ENCODE measurements at regions not wholly inside any gene's neighbourhood (a gene's known extent, or its start where the extent isn't known, plus 50 kb on each side); places are given as distances from the start of the nearest gene placed in this dataset.

GRCh38 chr2:147067136-147067535, 777.7 kb upstream of the ACVR2A start:
- DNase-seq (ENCODE audit: low spot score), result no peak

- DNase-seq (ENCODE audit: low spot score), result no peak
Measured at GRCh38 chr2:147062073-147062472, 782.8 kb upstream of the ACVR2A start.

- no peak for DNase-seq (ENCODE audit: low spot score)
Measured at GRCh38 chr2:147061269-147061668, 783.6 kb upstream of the ACVR2A start.

GRCh38 chr2:147057892-147058490, 786.8 kb upstream of the ACVR2A start:
- DNase-seq (ENCODE audit: low spot score), result no peak

DNA sequence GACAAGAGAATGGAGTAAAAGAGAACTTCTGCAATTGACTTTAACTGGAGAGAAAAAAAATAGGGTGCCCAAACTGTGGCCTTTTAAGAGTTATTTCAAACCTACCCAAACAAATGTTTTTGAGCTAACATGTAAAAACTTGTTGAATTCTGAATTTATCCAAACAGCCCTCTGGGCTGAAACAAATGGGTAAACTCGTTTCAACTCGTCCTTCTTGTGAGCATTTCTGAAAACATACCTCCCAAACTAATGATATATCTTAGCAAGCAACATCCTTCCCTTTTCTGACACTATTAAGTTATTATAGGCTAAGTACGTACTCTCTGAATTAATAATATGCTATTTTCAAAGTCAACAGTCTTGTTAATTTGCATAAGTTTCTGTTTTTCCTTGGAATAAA, 793.0 kb upstream of the ACVR2A start:
- DNase-seq (ENCODE audit: low spot score), result no peak

DNA sequence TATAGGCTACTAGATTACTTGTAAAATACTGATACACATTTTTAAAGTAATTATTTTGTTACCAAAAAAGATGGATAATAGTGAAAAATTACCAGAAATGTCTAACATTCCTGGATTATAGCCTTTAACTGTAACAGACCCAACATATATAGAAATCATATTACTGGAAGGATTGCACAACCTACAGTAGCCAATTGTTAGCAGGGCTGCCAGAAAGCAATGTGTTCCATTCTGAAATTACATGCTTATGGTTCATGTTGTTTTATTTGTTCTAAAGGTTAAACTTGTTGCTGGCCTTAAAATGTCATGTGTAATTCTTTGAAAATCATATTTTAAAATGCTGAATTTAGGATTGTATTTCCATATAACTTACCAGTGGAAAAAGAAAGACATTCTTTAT, 793.6 kb upstream of the ACVR2A start:
- DNase-seq (ENCODE audit: low spot score), result no peak

DNA sequence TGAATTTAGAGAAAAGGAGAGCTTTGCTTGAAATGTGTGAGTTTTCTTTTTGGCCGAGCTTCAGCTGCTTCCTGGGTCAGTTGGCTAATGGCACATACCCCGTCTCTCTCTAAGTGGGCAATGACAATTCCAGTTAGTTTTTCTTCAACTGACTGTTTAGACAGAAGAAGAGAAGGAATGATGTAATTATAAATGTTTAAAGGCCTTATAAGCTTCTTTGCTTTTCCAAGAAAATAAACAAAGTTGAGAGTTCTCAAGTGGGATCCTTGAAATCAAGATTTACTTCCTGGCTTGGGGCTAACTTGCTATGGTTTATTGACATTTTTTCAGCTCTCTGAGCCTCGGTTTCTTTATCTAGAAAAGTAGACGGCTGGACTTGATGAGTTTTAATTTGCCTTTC, 794.9 kb upstream of the ACVR2A start:
- no peak for DNase-seq (ENCODE audit: low spot score)

DNA sequence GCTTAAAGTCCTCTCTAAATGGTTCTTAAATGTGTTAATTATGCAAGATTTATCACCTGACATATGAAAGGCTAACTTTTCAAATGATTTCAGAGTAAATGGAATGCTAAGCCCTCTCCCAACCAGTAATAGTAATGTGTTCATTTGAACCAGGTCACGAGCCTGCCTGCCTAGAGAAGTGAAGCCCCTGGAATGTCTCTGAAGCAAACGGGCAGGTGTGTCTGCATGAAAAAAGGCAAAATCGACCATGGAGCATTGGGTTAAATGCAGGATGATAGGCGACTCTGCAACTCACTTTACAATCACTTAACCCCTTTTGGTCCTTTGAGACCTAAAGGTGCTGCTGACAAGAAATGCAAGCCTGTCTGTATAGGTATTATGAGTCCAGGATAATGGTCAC, 798.4 kb upstream of the ACVR2A start:
- no peak for DNase-seq (ENCODE audit: low spot score)

GRCh38 chr2:147045113-147045512, 799.7 kb upstream of the ACVR2A start:
- no peak for DNase-seq (ENCODE audit: low spot score)

GRCh38 chr2:147041121-147041494, 803.7 kb upstream of the ACVR2A start:
- no peak for DNase-seq (ENCODE audit: low spot score)

GRCh38 chr2:147040298-147041120, 804.3 kb upstream of the ACVR2A start:
- DNase-seq (ENCODE audit: low spot score), result no peak

DNA sequence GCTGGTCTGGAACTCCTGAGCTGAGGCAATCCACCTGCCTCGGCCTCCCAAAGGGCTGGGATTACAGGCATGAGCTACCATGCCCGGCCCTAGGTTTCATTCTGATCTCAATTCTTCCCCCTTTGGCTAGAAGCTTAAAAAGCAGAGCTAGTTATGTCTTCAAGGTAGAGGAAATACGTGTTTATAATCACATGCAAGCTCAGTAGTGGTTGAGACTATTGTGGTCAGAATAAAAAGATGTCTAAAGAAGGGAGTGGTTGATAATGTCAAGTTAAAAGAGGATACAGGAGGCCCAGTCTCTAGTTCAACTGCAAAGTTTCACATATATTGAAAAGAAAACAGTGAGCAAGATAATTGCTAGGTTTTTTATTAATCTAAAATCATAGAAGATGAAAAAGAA, 807.8 kb upstream of the ACVR2A start:
- DNase-seq (ENCODE audit: low spot score), result no peak

DNA sequence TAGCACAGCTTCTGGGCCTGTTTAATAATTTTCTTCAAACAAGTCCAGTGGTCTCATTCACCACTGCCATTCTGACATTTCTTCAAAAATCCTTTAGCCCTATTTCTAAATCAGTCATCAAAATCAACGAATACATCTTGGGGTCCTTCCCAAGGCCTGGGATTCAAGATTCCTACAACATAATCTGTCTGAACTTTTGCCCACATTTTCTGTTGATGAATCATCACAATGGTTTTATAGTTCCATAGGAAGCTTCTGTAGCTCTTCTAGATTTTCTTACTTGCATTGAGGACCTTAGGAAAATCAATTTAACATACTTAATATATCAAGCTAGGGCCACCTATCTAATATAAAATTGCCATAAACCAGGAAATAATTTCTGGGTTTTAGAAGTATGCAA, 811.8 kb upstream of the ACVR2A start:
- no peak for DNase-seq (ENCODE audit: low spot score)

DNA sequence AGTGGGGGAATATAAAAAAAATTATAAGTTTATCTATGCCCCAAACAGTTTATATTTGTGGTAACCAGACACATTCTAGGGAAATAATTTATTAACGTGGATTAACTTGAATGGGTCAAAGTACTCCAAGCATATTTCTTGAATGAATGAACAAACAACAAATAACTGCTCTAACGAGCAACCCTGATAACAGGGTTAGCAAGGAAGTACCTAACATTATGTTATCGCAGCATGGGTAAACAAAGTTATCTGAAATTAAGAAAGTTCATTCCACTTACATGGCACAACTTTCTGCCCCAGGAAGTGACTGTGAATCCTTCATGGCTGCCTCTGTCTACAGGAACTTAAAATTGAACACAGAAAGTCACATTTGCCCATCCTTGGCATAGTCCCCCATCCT, 812.9 kb upstream of the ACVR2A start:
- no peak for DNase-seq (ENCODE audit: low spot score)

GRCh38 chr2:147030966-147031720, 813.7 kb upstream of the ACVR2A start:
- no peak for DNase-seq (ENCODE audit: low spot score)

DNA sequence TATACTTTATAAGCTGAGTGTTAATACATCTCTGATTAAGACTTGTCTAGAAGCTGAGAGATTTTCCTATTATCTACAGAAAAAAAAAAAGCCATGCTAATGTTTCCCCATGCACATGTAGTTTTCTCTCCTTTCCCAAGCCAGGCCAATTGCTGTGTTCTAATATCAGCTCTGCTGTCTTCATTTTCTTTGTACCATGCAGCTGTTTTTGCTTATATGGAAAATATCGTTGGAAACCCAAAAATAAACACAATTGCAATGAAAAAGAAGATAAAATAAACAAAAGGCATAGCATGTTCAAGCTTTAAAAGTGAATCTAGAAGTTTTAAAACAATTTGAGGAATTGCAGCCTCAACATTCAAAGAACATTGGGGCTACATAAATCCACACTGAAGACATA, 817.4 kb upstream of the ACVR2A start:
- DNase-seq (ENCODE audit: low spot score), result no peak

DNA sequence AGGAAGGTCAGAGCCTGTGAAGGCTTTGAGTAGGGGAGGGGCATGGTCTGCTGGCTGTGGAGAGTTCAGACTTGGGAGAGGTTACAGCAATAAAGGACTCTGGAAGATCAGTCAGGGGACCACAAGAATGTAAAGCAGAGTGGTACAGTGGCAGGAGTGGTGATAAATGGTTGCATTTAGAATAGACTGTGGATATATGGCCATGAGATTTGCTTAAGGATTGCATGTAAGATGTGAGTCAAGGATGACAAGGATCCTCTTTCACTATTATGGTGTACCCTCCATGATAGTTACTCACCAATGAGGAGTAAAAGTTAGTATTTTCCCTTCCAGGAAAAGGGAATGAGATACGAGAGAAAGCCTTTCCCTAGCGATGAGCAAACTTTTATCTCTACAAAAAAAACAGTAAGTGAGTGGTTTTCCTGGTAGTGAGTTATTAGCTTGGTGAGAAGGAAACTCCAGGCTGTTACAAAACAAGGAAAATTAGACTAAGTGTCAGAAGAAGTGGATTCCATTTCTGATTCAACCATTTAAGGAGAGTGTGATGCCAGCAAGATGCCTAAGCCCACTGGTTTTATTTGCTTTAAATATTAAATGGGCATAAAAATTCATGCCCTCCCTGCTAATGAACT, 818.0 kb upstream of the ACVR2A start:
- DNase-seq (ENCODE audit: low spot score), result no peak

- DNase-seq (ENCODE audit: low spot score), result no peak
Measured at GRCh38 chr2:147025646-147026585, 818.9 kb upstream of the ACVR2A start.

DNA sequence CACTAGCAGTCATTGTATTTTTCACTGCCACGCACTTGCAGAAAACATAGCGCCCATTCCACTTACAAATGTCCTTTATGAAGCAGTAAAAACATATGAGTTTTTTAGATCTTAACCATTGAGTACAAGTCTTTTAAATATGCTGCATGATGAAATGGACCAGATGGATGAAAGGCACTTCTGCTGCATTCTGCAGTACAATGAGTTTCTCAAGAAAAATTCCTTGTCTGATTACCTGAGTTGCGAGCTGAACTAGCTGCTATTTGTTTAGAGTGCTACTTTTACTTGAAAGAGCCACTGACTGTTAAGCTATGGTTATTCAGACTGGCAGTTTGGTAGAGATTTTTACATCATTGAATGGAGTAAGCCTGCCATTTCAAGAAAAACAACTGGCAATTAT, 825.5 kb upstream of the ACVR2A start:
- no peak for DNase-seq (ENCODE audit: low spot score)

DNA sequence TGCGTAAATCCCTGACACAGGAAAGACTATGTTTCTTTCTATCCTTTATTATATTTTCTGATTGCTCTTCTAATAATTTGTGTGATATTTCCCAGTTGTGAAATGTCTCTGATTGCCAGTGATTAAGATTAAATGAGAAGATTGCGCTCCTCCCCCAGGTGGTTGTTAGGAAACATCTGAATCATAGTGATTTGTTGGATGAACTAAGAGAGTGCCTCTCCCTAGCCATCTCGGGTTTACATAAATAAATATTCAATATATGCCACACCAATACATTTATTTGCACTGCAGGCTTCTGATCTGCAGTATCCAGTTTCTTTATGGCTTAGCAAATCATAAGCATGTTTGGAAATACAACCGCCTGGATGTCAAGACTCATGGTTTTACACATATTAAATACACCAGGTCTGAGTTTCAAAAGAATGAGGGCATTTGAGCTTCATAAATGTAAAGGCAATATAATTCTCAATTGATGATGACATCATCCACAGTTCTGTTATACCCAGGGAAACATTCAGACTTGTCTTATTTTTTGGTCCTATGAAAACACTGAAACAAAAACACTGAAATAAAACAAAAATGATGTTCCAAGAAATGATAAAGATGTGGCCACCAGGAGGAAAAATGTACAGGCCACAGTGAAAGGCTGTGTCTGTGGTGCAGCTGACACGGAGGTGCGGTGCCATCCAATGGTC, 826.7 kb upstream of the ACVR2A start:
- DNase-seq (ENCODE audit: low spot score), result no peak

DNA sequence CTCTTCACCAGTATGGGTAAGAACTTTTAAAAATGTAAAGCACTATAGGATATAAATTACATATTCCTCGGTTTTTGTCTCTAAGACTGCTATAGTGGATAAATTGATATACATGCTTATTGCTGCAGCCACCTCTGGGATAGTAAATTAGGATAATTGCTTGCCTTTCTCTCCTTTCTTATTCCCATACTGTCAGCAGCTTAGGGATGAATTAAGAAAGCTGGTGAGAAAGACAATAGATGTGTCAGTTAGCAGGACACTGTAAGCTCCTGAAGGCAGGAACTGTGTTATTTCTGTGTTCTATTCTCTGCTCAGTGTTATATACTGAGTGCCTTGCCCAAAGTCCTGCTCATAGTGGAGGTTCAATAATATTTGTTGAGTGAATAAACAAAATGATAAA, 828.6 kb upstream of the ACVR2A start:
- DNase-seq (ENCODE audit: low spot score), result no peak

Data from hematopoietic multipotent progenitor cell treated with erythropoietin and hydrocortisone succinate and interleukin-3 and kit ligand, for 15 days (in vitro differentiated cells).